A549 (cell line): ENCODE measurements at regions not wholly inside any gene's neighbourhood (a gene's known extent, or its start where the extent isn't known, plus 50 kb on each side); places are given as distances from the start of the nearest gene placed in this dataset.

Experiments
- CBX8 ChIP-seq: fragments of 200-600 bp; sonication (generic); IDR thresholded peaks from 2 replicates; pipeline ENCODE4 v1.6.1; 2016
- CHD2 ChIP-seq: fragments of 150-350 bp; IDR thresholded peaks from 2 replicates; pipeline ENCODE4 v1.6.1; 2014; ENCODE audit warnings: low read length; ENCODE audit not compliant: partially characterized antibody
- EHF ChIP-seq: fragments of 250-450 bp; sonication (Bioruptor Pico); IDR thresholded peaks from 2 replicates; pipeline ENCODE4 v1.5.0; 2020; ENCODE audit warnings: mild to moderate bottlenecking
- EP300 ChIP-seq, 2 experiments: fragments of >200 bp; sonication (Bioruptor Twin); formaldehyde crosslinking; IDR thresholded peaks; 2 replicates in 1 of 2; 3 replicates in 1 of 2; pipeline ENCODE4 v1.6.1; 2016 to 2017
- ESRRA ChIP-seq: fragments of 150-350 bp; IDR thresholded peaks from 2 replicates; pipeline ENCODE4 v1.6.1; 2014; ENCODE audit warnings: mild to moderate bottlenecking, low read length, borderline replicate concordance
- FOSB ChIP-seq: fragments of 250-450 bp; sonication (Bioruptor Pico); IDR thresholded peaks from 2 replicates; pipeline ENCODE4 v1.5.0; 2020; ENCODE audit warnings: mild to moderate bottlenecking, moderate library complexity
- FOSL2 ChIP-seq, 2 experiments: fragments of 450-650 bp in 1 of 2; fragments of >200 bp in 1 of 2; sonication (Bioruptor Twin) in 1 of 2; formaldehyde crosslinking; IDR thresholded peaks; 2 replicates each; pipeline versions ENCODE4 v1.5.0 to v1.6.1; 2016 to 2020; ENCODE audit warnings: mild to moderate bottlenecking in 1 of 2, moderate library complexity in 1 of 2
- FOXS1 ChIP-seq: fragments of 250-450 bp; sonication (Bioruptor Pico); IDR thresholded peaks from 2 replicates; pipeline ENCODE4 v1.5.0; 2020; ENCODE audit warnings: mild to moderate bottlenecking, moderate library complexity
- HDAC2 ChIP-seq: fragments of 200-600 bp; sonication (generic); IDR thresholded peaks from 2 replicates; pipeline ENCODE4 v1.6.1; 2016
- HEYL ChIP-seq: fragments of 250-450 bp; sonication (Bioruptor Pico); IDR thresholded peaks from 2 replicates; pipeline ENCODE4 v1.8.0; 2021; ENCODE audit warnings: mild to moderate bottlenecking, moderate library complexity
- HOXA7 ChIP-seq: fragments of 250-450 bp; sonication (Bioruptor Pico); IDR thresholded peaks from 2 replicates; pipeline ENCODE4 v1.5.0; 2020; ENCODE audit warnings: mild to moderate bottlenecking, moderate library complexity
- HOXB13 ChIP-seq: fragments of 250-450 bp; sonication (Bioruptor Pico); IDR thresholded peaks from 2 replicates; pipeline ENCODE4 v1.5.0; 2020; ENCODE audit warnings: low read depth, mild to moderate bottlenecking, moderate library complexity
- HOXB5 ChIP-seq: fragments of 250-450 bp; sonication (Bioruptor Pico); IDR thresholded peaks from 2 replicates; pipeline ENCODE4 v1.5.0; 2020; ENCODE audit warnings: mild to moderate bottlenecking, moderate library complexity
- JUN ChIP-seq, 2 experiments: fragments of >200 bp; sonication (Bioruptor Twin); formaldehyde crosslinking; IDR thresholded peaks; 2 replicates in 1 of 2; 3 replicates in 1 of 2; pipeline ENCODE4 v1.6.1; 2016 to 2017
- KDM5A ChIP-seq: fragments of 200-600 bp; sonication (generic); IDR thresholded peaks from 2 replicates; pipeline ENCODE4 v1.6.1; 2016; ENCODE audit warnings: antibody characterized with exemption, mild to moderate bottlenecking
- MAZ ChIP-seq: fragments of 150-350 bp; IDR thresholded peaks from 2 replicates; pipeline ENCODE4 v1.6.1; 2014; ENCODE audit warnings: antibody characterized with exemption, low read depth, low read length, borderline replicate concordance
- MYC ChIP-seq: IDR thresholded peaks from 2 replicates; pipeline ENCODE4 v1.6.1; 2012; ENCODE audit warnings: mild to moderate bottlenecking, inconsistent platforms, low read length, improper control_type of control experiment, borderline replicate concordance
- NFE2L2 ChIP-seq: fragments of 150-350 bp; conservative IDR thresholded peaks from 2 replicates; pipeline ENCODE4 v1.6.1; 2014; ENCODE audit warnings: low read length
- NPAS2 ChIP-seq: fragments of 250-450 bp; sonication (Bioruptor Pico); IDR thresholded peaks from 2 replicates; pipeline ENCODE4 v1.8.0; 2022; ENCODE audit warnings: mild to moderate bottlenecking, moderate library complexity, borderline replicate concordance
- NR3C1 ChIP-seq: fragments of >200 bp; sonication (Bioruptor Twin); formaldehyde crosslinking; IDR thresholded peaks from 3 replicates; pipeline ENCODE4 v1.6.1; 2017
- PHF8 ChIP-seq: fragments of 200-600 bp; sonication (generic); IDR thresholded peaks from 2 replicates; pipeline ENCODE4 v1.6.1; 2016; ENCODE audit warnings: low read depth, mild to moderate bottlenecking, antibody characterized with exemption, moderate library complexity, borderline replicate concordance
- POLR2A ChIP-seq: IDR thresholded peaks from 2 replicates; pipeline ENCODE4 v1.6.1; 2012; ENCODE audit warnings: mild to moderate bottlenecking, low read length
- POLR2AphosphoS2 ChIP-seq: conservative IDR thresholded peaks from 2 replicates; pipeline ENCODE4 v1.6.1; 2012; ENCODE audit warnings: low read length, improper control_type of control experiment, inconsistent platforms
- RARB ChIP-seq: fragments of 250-450 bp; sonication (Bioruptor Pico); IDR thresholded peaks from 2 replicates; pipeline ENCODE4 v1.8.0; 2021; ENCODE audit warnings: mild to moderate bottlenecking, moderate library complexity
- RCOR1 ChIP-seq: fragments of 150-350 bp; IDR thresholded peaks from 2 replicates; pipeline ENCODE4 v1.6.1; 2014; ENCODE audit warnings: antibody characterized with exemption, low read length, low read depth
- RNF2 ChIP-seq: fragments of 200-600 bp; sonication (generic); IDR thresholded peaks from 2 replicates; pipeline ENCODE4 v1.6.1; 2016; ENCODE audit warnings: low read depth, mild to moderate bottlenecking, antibody characterized with exemption, moderate library complexity, borderline replicate concordance
- SMC3 ChIP-seq: fragments of >200 bp; sonication (Bioruptor Twin); formaldehyde crosslinking; IDR thresholded peaks from 3 replicates; pipeline ENCODE4 v1.6.1; 2018; ENCODE audit warnings: inconsistent platforms
- TFCP2L1 ChIP-seq: fragments of 250-450 bp; sonication (Bioruptor Pico); IDR thresholded peaks from 2 replicates; pipeline ENCODE4 v1.5.0; 2021; ENCODE audit warnings: mild to moderate bottlenecking
- ZFP36 ChIP-seq: fragments of 450-650 bp; IDR thresholded peaks from 2 replicates; pipeline ENCODE4 v1.6.1; 2014; ENCODE audit warnings: borderline replicate concordance; ENCODE audit not compliant: partially characterized antibody
- ZNF302 ChIP-seq: fragments of 250-450 bp; sonication (Bioruptor Pico); IDR thresholded peaks from 2 replicates; pipeline ENCODE4 v1.9.0; 2021; ENCODE audit warnings: inconsistent platforms, mild to moderate bottlenecking, moderate library complexity
- ZSCAN20 ChIP-seq: fragments of 250-450 bp; sonication (Bioruptor Pico); IDR thresholded peaks from 2 replicates; pipeline ENCODE4 v1.8.0; 2022; ENCODE audit warnings: mild to moderate bottlenecking, moderate library complexity
- TF ChIP-seq, protein P1 (sequence below): IDR thresholded peaks from 2 replicates; pipeline ENCODE4 v1.6.1; 2012; ENCODE audit warnings: low read depth, borderline replicate concordance
- TF ChIP-seq, protein P2 (sequence below): fragments of 450-650 bp; IDR thresholded peaks from 2 replicates; pipeline ENCODE4 v1.6.1; 2014; ENCODE audit warnings: antibody characterized with exemption
- TF ChIP-seq, protein P3 (sequence below): IDR thresholded peaks from 2 replicates; pipeline ENCODE4 v1.6.1; 2012
- TF ChIP-seq, protein P4 (sequence below): fragments of 250-450 bp; sonication (Bioruptor Pico); IDR thresholded peaks from 2 replicates; pipeline ENCODE4 v1.5.0; 2021; ENCODE audit warnings: mild to moderate bottlenecking, moderate library complexity, borderline replicate concordance
- TF ChIP-seq, protein P5 (sequence below): fragments of >200 bp; sonication (Bioruptor Twin); formaldehyde crosslinking; IDR thresholded peaks from 3 replicates; pipeline ENCODE4 v1.5.1; 2016
- TF ChIP-seq, protein P6 (sequence below): IDR thresholded peaks from 2 replicates; pipeline ENCODE4 v1.6.1; 2012
- TF ChIP-seq, protein P7 (sequence below): fragments of >200 bp; sonication (Bioruptor Twin); formaldehyde crosslinking; IDR thresholded peaks from 2 replicates; pipeline ENCODE4 v1.6.1; 2016

DNA sequence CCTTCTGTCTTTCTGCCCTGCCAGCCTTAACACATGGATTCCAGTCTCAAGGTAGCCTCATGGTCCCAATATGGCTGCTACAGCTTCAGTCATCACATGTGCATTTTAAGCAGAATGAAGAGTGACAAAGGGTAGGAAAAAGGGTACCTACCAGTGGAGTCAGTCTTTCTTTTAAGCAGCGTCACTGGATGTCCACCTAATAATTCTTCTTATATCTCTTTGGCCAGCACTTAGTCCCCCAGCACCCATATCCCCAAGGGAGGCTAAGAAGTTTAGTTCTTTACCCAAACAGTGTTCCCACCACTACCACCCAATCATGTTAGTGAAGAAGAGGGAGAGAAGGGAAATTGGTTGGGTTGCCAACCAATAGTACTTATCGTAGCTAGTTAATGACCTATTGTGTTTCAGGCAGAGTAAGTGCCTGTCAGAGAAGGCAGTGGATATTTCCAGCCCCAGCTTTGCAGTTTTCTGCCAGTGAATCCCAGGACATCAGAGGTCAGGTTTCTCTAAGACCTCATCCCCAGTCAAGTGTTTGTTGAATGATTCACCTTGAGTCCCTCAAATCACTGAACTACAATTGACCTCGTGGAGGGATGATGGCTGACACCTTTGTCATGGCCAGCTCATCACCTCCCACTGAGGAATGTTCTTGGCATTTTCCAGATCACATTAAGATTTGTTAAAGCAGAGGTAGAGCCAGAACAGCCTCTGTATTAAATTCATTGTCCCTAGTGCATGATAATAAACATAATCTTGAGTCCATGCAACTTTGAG lies 250.9 kb upstream of the CRY1 start (continued):
- TF ChIP-seq, protein P1, sequence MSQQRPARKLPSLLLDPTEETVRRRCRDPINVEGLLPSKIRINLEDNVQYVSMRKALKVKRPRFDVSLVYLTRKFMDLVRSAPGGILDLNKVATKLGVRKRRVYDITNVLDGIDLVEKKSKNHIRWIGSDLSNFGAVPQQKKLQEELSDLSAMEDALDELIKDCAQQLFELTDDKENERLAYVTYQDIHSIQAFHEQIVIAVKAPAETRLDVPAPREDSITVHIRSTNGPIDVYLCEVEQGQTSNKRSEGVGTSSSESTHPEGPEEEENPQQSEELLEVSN, result peak; percentile 72; the same call in 1 of the 2 replicates
- TF ChIP-seq ESRRA (0 out of 2 replicates have a peak, but pooled peaks have one; percentile 41), CBX8 (no peak), ZSCAN20 (CRISPR knock-in tag) (no peak), JUN (IDR thresholded peaks at IDR 0.05) (peak; percentile 82 to 87; a peak in 4 of 5 replicates), NPAS2 (CRISPR knock-in tag) (no peak), ZFP36 (no peak), HEYL (CRISPR knock-in tag) (peak; percentile 24; the same call in 1 of the 2 replicates), MAZ (no peak), SMC3 (no peak; the same call in 1 of the 3 replicates), FOSL2 (IDR thresholded peaks at IDR 0.05) (peak; percentile 91), FOSL2 (CRISPR knock-in tag; IDR thresholded peaks at IDR 0.05) (peak; percentile 93), TFCP2L1 (CRISPR knock-in tag) (no peak), NR3C1 (no peak), NFE2L2 (no peak), HOXA7 (CRISPR knock-in tag) (no peak), HDAC2 (no peak), FOXS1 (CRISPR knock-in tag) (no peak), HOXB5 (CRISPR knock-in tag) (no peak), KDM5A (no peak), RNF2 (no peak), CHD2 (no peak), HOXB13 (0 out of 2 replicates have a peak, but pooled peaks have one; percentile 47), POLR2AphosphoS2 (no peak), RARB (CRISPR knock-in tag) (peak; percentile 94), EP300 (IDR thresholded peaks at IDR 0.05) (peak; percentile 83 to 85), ZNF302 (CRISPR knock-in tag) (peak; percentile 78; the same call in 1 of the 2 replicates), POLR2A (no peak), EHF (no peak), MYC (no peak; the same call in 1 of the 2 replicates), FOSB (no peak), PHF8 (no peak), RCOR1 (no peak)
- TF ChIP-seq, protein P2, sequence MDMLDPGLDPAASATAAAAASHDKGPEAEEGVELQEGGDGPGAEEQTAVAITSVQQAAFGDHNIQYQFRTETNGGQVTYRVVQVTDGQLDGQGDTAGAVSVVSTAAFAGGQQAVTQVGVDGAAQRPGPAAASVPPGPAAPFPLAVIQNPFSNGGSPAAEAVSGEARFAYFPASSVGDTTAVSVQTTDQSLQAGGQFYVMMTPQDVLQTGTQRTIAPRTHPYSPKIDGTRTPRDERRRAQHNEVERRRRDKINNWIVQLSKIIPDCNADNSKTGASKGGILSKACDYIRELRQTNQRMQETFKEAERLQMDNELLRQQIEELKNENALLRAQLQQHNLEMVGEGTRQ, result peak; percentile 60
- TF ChIP-seq, protein P3, sequence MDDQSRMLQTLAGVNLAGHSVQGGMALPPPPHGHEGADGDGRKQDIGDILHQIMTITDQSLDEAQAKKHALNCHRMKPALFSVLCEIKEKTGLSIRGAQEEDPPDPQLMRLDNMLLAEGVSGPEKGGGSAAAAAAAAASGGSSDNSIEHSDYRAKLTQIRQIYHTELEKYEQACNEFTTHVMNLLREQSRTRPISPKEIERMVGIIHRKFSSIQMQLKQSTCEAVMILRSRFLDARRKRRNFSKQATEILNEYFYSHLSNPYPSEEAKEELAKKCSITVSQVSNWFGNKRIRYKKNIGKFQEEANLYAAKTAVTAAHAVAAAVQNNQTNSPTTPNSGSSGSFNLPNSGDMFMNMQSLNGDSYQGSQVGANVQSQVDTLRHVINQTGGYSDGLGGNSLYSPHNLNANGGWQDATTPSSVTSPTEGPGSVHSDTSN, result peak; percentile 65; the same call in 1 of the 2 replicates
- TF ChIP-seq, protein P4, sequence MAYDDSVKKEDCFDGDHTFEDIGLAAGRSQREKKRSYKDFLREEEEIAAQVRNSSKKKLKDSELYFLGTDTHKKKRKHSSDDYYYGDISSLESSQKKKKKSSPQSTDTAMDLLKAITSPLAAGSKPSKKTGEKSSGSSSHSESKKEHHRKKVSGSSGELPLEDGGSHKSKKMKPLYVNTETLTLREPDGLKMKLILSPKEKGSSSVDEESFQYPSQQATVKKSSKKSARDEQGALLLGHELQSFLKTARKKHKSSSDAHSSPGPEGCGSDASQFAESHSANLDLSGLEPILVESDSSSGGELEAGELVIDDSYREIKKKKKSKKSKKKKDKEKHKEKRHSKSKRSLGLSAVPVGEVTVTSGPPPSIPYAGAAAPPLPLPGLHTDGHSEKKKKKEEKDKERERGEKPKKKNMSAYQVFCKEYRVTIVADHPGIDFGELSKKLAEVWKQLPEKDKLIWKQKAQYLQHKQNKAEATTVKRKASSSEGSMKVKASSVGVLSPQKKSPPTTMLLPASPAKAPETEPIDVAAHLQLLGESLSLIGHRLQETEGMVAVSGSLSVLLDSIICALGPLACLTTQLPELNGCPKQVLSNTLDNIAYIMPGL (CRISPR knock-in tag), result no peak
- TF ChIP-seq, protein P5, sequence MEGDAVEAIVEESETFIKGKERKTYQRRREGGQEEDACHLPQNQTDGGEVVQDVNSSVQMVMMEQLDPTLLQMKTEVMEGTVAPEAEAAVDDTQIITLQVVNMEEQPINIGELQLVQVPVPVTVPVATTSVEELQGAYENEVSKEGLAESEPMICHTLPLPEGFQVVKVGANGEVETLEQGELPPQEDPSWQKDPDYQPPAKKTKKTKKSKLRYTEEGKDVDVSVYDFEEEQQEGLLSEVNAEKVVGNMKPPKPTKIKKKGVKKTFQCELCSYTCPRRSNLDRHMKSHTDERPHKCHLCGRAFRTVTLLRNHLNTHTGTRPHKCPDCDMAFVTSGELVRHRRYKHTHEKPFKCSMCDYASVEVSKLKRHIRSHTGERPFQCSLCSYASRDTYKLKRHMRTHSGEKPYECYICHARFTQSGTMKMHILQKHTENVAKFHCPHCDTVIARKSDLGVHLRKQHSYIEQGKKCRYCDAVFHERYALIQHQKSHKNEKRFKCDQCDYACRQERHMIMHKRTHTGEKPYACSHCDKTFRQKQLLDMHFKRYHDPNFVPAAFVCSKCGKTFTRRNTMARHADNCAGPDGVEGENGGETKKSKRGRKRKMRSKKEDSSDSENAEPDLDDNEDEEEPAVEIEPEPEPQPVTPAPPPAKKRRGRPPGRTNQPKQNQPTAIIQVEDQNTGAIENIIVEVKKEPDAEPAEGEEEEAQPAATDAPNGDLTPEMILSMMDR, result no peak
- TF ChIP-seq, protein P6, sequence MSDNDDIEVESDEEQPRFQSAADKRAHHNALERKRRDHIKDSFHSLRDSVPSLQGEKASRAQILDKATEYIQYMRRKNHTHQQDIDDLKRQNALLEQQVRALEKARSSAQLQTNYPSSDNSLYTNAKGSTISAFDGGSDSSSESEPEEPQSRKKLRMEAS, result peak; percentile 88
- TF ChIP-seq, protein P7, sequence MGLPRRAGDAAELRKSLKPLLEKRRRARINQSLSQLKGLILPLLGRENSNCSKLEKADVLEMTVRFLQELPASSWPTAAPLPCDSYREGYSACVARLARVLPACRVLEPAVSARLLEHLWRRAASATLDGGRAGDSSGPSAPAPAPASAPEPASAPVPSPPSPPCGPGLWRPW, result no peak
